NCI-H1417 treated with DMSO at 0.1 percent for 48 hours (cell line): ENCODE measurements at regions not wholly inside any gene's neighbourhood (a gene's known extent, or its start where the extent isn't known, plus 50 kb on each side); places are given as distances from the start of the nearest gene placed in this dataset.
"Not testable (repeated sequence)": the region's sequence is repeated elsewhere in the genome, so short reads cannot be mapped to it uniquely, and the experiment has no call there.

Source experiments
- DNase-seq: peaks from one replicate; lab custom pipeline; 2025; lab: John Stamatoyannopoulos, UW

GRCh38 chr6:118367314-118367713 lies 180.8 kb upstream of the PLN start:
- no peak for DNase-seq

GRCh38 chr6:118370722-118371121 lies 177.4 kb upstream of the PLN start:
- no peak for DNase-seq

- no peak for DNase-seq
Observed at GRCh38 chr6:118371955-118372354, 176.1 kb upstream of the PLN start.

- no peak for DNase-seq
Observed at GRCh38 chr6:118372413-118372812, 175.7 kb upstream of the PLN start.

- DNase-seq = peak; percentile 90
Observed at GRCh38 chr6:118377711-118378414, 170.2 kb upstream of the PLN start.

GRCh38 chr6:118380620-118381019 lies 167.5 kb upstream of the PLN start:
- not testable (repeated sequence) for DNase-seq

- no peak for DNase-seq
Observed at GRCh38 chr6:118382126-118382525, 166.0 kb upstream of the PLN start.

GRCh38 chr6:118383924-118384323 lies 164.2 kb upstream of the PLN start:
- no peak for DNase-seq

GRCh38 chr6:118386975-118387374 lies 161.1 kb upstream of the PLN start:
- no peak for DNase-seq

- no peak for DNase-seq
Observed at GRCh38 chr6:118387921-118388701, 160.0 kb upstream of the PLN start.

- no peak for DNase-seq
Observed at GRCh38 chr6:118391086-118391485, 157.0 kb upstream of the PLN start.

- no peak for DNase-seq
Observed at GRCh38 chr6:118394106-118394505, 154.0 kb upstream of the PLN start.

- DNase-seq = no peak
Observed at GRCh38 chr6:118396969-118397368, 151.1 kb upstream of the PLN start.

- DNase-seq = no peak
Observed at GRCh38 chr6:118397671-118398465, 150.2 kb upstream of the PLN start.

- no peak for DNase-seq
Observed at GRCh38 chr6:118400098-118400497, 148.0 kb upstream of the PLN start.

- DNase-seq = no peak
Observed at GRCh38 chr6:118400582-118400981, 147.5 kb upstream of the PLN start.

GRCh38 chr6:118401325-118401975 lies 146.6 kb upstream of the PLN start:
- no peak for DNase-seq

GRCh38 chr6:118403036-118403435 lies 145.1 kb upstream of the PLN start:
- no peak for DNase-seq

- no peak for DNase-seq
Observed at GRCh38 chr6:118408863-118409262, 139.2 kb upstream of the PLN start.

- DNase-seq = no peak
Observed at GRCh38 chr6:118410001-118410400, 138.1 kb upstream of the PLN start.
